GM19455 (cell line): ENCODE measurements at regions not wholly inside any gene's neighbourhood (a gene's known extent, or its start where the extent isn't known, plus 50 kb on each side); places are given as distances from the start of the nearest gene placed in this dataset.

Source experiments
- ATAC-seq: cut with Tn5 transposase; IDR thresholded peaks from one replicate; pipeline ENCODE4 v1.9.1; 2021; ENCODE audit not compliant: unreplicated experiment

GRCh38 chr9:18368206-18368605 is 105.7 kb upstream of the ADAMTSL1 start:
- no peak for ATAC-seq

- no peak for ATAC-seq
These were observed 102.8 kb upstream of the ADAMTSL1 start for GRCh38 chr9:18371141-18371540.

- ATAC-seq: no peak
These were observed 102.3 kb upstream of the ADAMTSL1 start for GRCh38 chr9:18371621-18372020.

DNA sequence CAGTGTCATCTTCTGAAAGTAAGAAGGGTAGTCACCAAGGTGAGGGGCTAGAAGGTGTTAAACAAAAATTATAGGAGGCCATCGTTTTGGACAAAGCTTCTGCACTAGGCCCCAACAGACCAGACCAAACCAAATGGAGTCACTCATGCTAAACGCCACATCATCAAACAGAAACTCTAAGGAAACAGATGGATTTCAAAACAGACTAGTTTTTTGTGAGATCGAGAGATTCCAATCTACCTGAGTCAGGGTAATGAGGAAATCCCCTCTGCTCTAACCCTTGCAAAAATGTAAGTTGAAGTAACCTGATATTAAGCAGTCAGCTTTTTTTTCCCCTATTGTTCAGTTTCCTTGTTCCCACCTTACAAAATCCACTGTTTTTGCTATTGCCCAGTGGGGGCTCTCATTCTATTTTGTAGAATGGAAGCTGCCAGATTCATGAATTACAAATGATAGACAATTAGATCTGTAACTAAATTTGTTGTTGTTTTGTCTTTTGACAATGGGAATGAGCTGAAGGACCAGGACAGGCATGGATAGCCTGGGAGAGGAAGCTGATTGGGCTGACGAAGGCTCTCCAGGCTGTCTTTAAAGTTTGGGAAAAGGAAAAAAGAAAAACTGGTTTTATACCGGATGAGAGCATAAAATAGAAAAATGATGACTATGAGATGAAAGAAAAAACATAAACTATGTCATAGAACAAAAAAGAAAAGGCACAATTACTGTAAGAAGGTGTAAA is 94.7 kb upstream of the ADAMTSL1 start:
- ATAC-seq: no peak

DNA sequence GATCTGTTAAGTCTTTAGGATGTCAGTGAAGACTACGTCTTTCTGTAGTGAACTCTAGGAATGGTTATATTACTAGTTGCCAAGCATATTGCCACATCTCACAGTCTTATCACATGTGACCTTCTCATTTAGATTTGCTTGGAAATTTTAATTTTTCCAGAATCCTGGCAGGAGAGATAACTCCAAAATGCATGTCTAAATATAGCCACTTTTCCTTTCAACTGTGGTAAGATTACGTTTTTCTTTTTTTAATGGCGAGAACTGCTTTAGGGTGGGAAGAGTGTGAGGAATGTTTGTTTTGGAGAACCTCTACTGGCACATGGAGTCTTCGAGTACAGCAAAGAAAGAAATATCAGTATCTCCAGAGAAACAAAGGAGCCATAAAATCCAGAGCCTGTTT is 91.7 kb upstream of the ADAMTSL1 start:
- ATAC-seq: no peak

DNA sequence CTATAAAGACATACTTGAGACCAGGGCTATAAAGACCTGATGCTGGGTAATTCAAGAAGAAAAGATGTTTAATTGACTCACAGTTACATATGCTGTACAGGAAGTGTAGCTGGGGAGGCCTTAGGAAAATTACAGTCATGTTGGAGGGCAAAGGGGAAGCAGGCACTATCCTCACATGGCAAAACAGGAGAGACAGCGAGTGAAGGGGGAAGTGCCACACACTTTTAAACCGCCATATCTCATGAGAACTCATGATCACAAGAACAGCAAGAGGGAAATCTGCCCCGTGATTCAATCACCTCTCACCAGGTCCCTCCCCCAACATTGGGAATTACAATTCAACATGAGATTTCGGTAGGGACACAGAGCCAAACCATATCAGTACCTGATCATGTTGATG is 89.9 kb upstream of the ADAMTSL1 start:
- no peak for ATAC-seq

- no peak for ATAC-seq
These were observed 88.1 kb upstream of the ADAMTSL1 start for GRCh38 chr9:18385696-18386490.

GRCh38 chr9:18390393-18390792 is 83.6 kb upstream of the ADAMTSL1 start:
- no peak for ATAC-seq

DNA sequence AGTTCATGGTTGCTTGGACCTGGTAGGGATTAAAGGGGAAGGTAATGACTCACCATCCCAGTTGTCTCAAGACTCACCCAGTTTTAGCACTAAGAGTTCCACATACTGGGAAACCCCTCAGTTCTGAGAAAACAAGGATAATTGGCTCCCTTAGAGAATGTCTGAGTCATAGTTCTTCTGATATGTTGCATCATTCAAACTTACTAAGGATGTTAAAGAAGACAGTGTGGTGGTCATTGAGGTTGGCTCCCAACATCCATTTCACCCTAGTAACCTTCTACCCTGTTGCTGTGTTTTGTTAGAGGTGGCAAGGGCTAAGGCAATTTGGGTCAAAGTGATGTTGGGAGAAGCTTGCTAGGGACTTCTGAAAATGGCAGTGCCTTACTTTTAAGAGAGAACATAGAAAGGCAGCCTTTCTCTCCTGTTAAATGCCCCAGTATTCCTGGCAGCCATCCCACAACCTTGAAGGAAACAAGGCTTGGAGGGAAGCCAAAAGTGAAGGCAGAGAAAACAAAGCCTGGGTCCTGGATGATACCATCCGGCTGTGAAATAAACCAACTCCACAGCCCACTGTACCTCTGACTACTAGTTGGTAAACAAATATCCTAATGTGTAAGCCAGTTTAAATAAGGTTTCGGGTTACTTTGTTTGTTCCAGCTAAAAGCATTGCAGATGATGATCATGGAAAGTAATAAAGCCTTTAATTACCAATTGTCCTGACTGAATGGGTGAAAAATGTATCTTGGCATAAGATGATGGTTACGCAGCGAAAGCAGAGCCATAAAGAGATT is 80.4 kb upstream of the ADAMTSL1 start:
- ATAC-seq: no peak

DNA sequence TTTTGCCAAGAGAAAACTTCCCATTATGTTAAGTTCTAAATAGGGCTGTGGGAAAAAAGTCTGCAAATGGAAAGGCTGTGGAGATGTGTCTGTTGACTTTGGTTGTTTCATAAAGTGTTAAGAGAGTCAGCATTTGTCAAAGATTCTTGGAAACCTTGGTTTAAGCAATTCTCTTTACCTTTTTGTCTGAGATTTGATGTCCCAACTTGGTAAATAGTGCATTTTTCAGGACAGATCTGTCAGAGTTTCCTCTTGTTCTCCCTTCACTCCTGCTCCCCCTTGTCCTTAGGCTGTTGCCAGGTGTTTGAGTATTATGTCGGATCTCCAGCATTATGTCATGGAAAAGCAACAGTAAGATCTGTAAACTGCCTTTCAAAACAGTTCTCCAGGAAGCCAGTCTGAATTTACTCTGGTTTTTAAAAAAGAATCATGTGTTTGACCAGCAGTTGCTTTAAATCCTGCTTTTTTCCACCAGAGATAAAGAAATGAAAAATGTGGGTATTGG is 79.1 kb upstream of the ADAMTSL1 start:
- no peak for ATAC-seq

- no peak for ATAC-seq
These were observed 77.7 kb upstream of the ADAMTSL1 start for GRCh38 chr9:18396102-18396728.

DNA sequence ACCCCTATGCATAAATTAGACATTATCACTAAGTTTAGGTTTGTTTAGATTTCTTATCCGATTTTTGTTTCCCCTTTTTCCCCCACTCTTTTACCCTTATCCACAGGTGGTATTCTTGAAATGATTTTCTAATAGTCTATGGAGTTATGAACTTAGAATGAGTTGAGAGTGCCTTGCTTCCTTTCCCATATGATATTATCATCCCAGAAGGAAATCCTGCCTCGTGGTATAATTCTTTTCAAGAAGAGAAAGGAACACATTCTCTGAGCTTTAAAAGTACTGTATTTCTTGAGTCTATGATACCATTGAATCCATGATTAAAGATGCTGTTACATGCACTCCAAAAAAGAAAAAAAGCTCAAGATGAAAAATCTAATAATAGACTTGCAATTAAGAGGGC is 76.9 kb upstream of the ADAMTSL1 start:
- ATAC-seq: no peak

GRCh38 chr9:18398038-18398437 is 75.9 kb upstream of the ADAMTSL1 start:
- no peak for ATAC-seq

DNA sequence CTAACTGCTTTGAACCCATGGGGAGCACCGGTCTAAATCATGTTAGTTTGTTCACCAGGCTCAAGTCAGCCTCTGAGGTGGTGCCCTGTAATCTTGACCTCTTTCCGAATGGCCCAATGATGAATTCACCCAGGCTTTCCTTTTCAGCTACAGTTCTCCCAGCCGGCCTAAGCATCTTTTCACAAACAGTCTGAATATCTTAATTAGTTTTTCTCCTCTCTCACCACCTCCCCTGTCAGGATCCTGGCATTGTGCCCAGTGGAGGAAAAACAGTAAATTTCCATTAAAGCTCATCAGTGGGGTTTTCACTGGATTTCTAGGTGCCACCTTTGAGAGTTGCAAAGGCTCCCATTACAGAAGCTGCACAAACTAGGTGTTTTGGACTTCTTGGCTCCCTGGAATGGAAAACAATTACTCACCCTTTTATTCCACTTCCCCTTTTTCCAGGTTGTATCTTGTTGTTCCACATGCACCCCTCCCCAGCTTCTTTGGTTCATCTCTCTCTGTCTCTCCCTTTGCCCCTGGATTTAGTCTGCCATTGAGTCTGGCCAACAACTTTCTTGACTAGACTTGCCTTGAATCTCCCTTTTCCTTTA is 69.4 kb upstream of the ADAMTSL1 start:
- ATAC-seq: no peak

DNA sequence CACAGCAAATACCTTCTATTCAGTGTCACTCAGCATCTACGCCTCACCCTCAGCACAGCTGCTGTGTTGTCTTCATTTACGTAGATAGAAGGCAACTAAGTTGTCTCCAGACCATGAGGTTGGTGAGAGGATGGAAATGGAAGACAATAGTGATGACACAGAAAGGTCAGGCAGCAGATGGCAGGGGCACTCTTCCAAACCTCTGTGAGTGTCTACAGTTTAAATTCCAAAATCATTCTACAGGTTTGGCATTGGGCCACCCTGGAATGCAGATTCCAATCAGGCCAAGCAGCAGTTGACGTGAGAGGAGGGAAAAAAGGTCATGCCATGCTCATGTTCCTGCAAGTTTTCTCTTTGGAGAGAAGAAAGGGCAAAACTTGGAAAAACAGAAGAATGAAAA is 68.7 kb upstream of the ADAMTSL1 start:
- ATAC-seq: no peak

GRCh38 chr9:18410983-18411382 is 63.0 kb upstream of the ADAMTSL1 start:
- no peak for ATAC-seq

DNA sequence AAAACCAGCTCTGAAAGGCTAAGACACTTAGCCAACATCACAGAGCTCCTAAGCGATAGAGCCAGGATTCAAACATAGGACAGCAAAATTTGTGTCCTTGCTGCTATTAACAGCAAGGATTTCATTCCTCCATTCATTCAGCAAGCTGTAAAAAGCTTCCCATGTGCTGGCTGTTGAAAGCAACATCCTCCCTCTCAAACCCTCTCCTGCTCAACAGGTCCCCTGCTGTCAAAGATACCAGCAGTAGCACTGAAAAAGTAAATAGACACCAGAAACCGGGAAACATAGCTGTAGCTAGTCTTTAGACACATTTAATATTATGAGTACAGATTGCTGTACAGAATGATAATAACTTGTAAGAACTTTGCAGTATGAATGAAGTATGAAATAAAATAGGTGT is 52.6 kb upstream of the ADAMTSL1 start:
- no peak for ATAC-seq

GRCh38 chr9:18422296-18423036 is 51.5 kb upstream of the ADAMTSL1 start:
- ATAC-seq: no peak

- ATAC-seq: no peak
These were observed 50.0 kb upstream of the ADAMTSL1 start for GRCh38 chr9:18423791-18424531.
